ENCODE measurements at regions not wholly inside any gene's neighbourhood (a gene's known extent, or its start where the extent isn't known, plus 50 kb on each side); places are given as distances from the start of the nearest gene placed in this dataset.

GRCh38 chr2:140085674-140086073, 1305.5 kb upstream of the NXPH2 start:
- TF ChIP-seq MXI1 (IDR thresholded peaks at IDR 0.05; ENCODE audit: low read depth, low read length): no peak
- peak; percentile 58 for TF ChIP-seq RAD21 (IDR thresholded peaks at IDR 0.05; ENCODE audit: low read length)
- TF ChIP-seq TAF1 (IDR thresholded peaks at IDR 0.05; ENCODE audit: borderline replicate concordance, low read depth, low read length): no peak
- TF ChIP-seq YY1 (IDR thresholded peaks at IDR 0.05; ENCODE audit: low read depth): no peak
- peak; percentile 44 for TF ChIP-seq CTCF (IDR thresholded peaks at IDR 0.05)
- TF ChIP-seq JUND (IDR thresholded peaks at IDR 0.05): no peak
- TF ChIP-seq USF2 (IDR thresholded peaks at IDR 0.05; ENCODE audit: borderline replicate concordance, low read depth, low read length): no peak
- TF ChIP-seq POLR2AphosphoS5 (IDR thresholded peaks at IDR 0.05; ENCODE audit: low read depth, low read length): no peak
- no peak for TF ChIP-seq ZBTB33 (IDR thresholded peaks at IDR 0.05; ENCODE audit: borderline replicate concordance, low read depth)
- no peak for TF ChIP-seq CHD2 (IDR thresholded peaks at IDR 0.05; ENCODE audit: low read length, partially characterized antibody)
- no peak for TF ChIP-seq RFX5 (IDR thresholded peaks at IDR 0.05; ENCODE audit: low read length)
- TF ChIP-seq REST (IDR thresholded peaks at IDR 0.05; ENCODE audit: low read depth, low read length): no peak
- no peak for TF ChIP-seq FOXM1 (IDR thresholded peaks at IDR 0.05; ENCODE audit: low read depth)

Data from SK-N-SH (cell line).